PFSK-1 (cell line): ENCODE measurements at regions not wholly inside any gene's neighbourhood (a gene's known extent, or its start where the extent isn't known, plus 50 kb on each side); places are given as distances from the start of the nearest gene placed in this dataset.

ENCODE experiments used
- POLR2AphosphoS5 ChIP-seq: IDR thresholded peaks from 2 replicates; pipeline ENCODE4 v1.6.1; 2012; ENCODE audit warnings: low read depth, mild to moderate bottlenecking, control low read depth, low read length, moderate library complexity
- SIN3A ChIP-seq: IDR thresholded peaks from 2 replicates; pipeline ENCODE4 v1.6.1; 2012; ENCODE audit warnings: mild to moderate bottlenecking, low read length, moderate library complexity, borderline replicate concordance; ENCODE audit not compliant: insufficient read depth
- TF ChIP-seq, protein P1 (sequence below), 2 experiments: IDR thresholded peaks; 2 replicates each; pipeline versions ENCODE4 v1.6.1 to v1.8.0; 2011 to 2012; ENCODE audit warnings: low read depth in 2 of 2, low read length in 2 of 2, control low read depth in 1 of 2, inconsistent platforms in 1 of 2, mild to moderate bottlenecking in 1 of 2, moderate library complexity in 1 of 2; ENCODE audit not compliant: insufficient read depth in 1 of 2

GRCh38 chr2:200221055-200221955 is 85.2 kb upstream of the SPATS2L start:
- TF ChIP-seq, protein P1, sequence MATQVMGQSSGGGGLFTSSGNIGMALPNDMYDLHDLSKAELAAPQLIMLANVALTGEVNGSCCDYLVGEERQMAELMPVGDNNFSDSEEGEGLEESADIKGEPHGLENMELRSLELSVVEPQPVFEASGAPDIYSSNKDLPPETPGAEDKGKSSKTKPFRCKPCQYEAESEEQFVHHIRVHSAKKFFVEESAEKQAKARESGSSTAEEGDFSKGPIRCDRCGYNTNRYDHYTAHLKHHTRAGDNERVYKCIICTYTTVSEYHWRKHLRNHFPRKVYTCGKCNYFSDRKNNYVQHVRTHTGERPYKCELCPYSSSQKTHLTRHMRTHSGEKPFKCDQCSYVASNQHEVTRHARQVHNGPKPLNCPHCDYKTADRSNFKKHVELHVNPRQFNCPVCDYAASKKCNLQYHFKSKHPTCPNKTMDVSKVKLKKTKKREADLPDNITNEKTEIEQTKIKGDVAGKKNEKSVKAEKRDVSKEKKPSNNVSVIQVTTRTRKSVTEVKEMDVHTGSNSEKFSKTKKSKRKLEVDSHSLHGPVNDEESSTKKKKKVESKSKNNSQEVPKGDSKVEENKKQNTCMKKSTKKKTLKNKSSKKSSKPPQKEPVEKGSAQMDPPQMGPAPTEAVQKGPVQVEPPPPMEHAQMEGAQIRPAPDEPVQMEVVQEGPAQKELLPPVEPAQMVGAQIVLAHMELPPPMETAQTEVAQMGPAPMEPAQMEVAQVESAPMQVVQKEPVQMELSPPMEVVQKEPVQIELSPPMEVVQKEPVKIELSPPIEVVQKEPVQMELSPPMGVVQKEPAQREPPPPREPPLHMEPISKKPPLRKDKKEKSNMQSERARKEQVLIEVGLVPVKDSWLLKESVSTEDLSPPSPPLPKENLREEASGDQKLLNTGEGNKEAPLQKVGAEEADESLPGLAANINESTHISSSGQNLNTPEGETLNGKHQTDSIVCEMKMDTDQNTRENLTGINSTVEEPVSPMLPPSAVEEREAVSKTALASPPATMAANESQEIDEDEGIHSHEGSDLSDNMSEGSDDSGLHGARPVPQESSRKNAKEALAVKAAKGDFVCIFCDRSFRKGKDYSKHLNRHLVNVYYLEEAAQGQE (IDR thresholded peaks at IDR 0.05; ENCODE audit: insufficient read depth in 1 of 2, low read depth in 2 of 2, low read length in 2 of 2): no peak
- TF ChIP-seq POLR2AphosphoS5 (no peak), SIN3A (no peak)
